Upper lobe of right lung (tissue), 1 donor: ENCODE measurements at regions not wholly inside any gene's neighbourhood (a gene's known extent, or its start where the extent isn't known, plus 50 kb on each side); places are given as distances from the start of the nearest gene placed in this dataset.

Experiments
- ATAC-seq: fragments of 200-7000 bp; cut with Tn5 transposase; one replicate; pipeline ENCODE4 v1.9.1; 2020; ENCODE audit warnings: mild to moderate bottlenecking, moderate library complexity
- DNase-seq: peaks from one replicate; pipeline ENCODE4 v3.0.0-alpha.2; 2020
- H3K27ac ChIP-seq: fragments of 200-600 bp; one replicate; pipeline ENCODE4 v1.8.0; 2022
- H3K27me3 ChIP-seq: fragments of 200-600 bp; one replicate; pipeline ENCODE4 v1.8.0; 2022; ENCODE audit warnings: mild to moderate bottlenecking
- H3K36me3 ChIP-seq: fragments of 200-600 bp; one replicate; pipeline ENCODE4 v1.8.0; 2022
- H3K4me1 ChIP-seq: fragments of 200-600 bp; one replicate; pipeline ENCODE4 v1.8.0; 2022
- H3K4me3 ChIP-seq: fragments of 200-600 bp; one replicate; pipeline ENCODE4 v1.8.0; 2022; ENCODE audit warnings: mild to moderate bottlenecking
- H3K9me3 ChIP-seq: fragments of 200-600 bp; one replicate; pipeline ENCODE4 v1.8.0; 2022
- intact Hi-C: fragments of 100-400 bp; cut with DNase I; formaldehyde crosslinking; loops from one replicate; pipeline ENCODE4 v1.11.0; 2022
- TF ChIP-seq, protein P1 (sequence below): fragments of 200-600 bp; IDR thresholded peaks from one replicate; pipeline ENCODE4 v1.8.0; 2022; ENCODE audit warnings: antibody characterized with exemption
- donor health status: DM: no; HTN: yes; CAD: no; lungs with severe emphysema.

DNA sequence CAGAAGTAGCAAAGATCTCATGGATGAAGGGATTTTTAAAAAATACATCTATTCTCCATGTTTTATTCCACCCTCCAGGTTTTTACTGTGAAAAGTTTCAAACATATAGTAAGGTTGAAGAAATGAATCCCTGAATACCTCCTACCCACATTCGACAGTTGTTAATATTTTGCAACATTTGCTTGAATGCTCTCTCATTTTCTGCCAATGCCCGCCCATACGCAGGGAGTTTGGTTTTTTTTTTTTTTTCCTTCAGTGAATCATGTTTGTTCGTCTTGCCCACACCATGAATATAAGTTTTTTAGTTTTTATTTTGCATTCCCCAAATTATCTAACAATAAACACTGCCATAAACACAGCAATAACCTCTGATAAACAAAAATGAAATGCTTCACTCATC, 82.9 kb downstream of the MAP1LC3B2 start:
- TF ChIP-seq, protein P1, sequence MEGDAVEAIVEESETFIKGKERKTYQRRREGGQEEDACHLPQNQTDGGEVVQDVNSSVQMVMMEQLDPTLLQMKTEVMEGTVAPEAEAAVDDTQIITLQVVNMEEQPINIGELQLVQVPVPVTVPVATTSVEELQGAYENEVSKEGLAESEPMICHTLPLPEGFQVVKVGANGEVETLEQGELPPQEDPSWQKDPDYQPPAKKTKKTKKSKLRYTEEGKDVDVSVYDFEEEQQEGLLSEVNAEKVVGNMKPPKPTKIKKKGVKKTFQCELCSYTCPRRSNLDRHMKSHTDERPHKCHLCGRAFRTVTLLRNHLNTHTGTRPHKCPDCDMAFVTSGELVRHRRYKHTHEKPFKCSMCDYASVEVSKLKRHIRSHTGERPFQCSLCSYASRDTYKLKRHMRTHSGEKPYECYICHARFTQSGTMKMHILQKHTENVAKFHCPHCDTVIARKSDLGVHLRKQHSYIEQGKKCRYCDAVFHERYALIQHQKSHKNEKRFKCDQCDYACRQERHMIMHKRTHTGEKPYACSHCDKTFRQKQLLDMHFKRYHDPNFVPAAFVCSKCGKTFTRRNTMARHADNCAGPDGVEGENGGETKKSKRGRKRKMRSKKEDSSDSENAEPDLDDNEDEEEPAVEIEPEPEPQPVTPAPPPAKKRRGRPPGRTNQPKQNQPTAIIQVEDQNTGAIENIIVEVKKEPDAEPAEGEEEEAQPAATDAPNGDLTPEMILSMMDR: no peak
- intact Hi-C loops: no loop called here
- Histone ChIP-seq H3K4me3 (no peak overlapping the region), H3K36me3 (no peaks in the 10 kb centered on the region), H3K4me1 (no peaks in the 10 kb centered on the region), H3K27me3 (no peaks in the 10 kb centered on the region), H3K9me3 (peaks cover 3% of the 10 kb centered on the region), H3K27ac (no peak overlapping the region)
- ATAC-seq: no peak
- no peak for DNase-seq

DNA sequence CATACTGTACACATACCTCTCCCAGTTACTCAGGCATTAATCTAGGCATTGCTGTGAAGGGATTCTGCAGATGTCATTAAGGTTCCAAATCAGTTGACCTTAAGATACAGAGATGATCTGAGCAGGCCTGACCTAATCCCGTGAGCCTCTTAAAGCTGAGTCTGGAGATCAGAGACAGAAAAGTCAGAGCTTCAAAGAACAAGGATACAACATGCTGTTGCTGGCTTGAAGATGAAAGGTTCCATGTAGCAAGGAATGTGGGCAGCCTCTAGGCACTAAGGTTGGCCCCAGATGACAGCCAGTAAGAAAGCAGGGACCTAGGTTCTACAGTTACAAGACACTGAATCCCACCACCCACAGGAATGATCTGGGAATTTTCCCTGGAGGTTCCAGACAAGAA, 81.1 kb downstream of the MAP1LC3B2 start:
- peaks cover 3% of the 10 kb centered on the region for H3K9me3 ChIP-seq
- H3K36me3 ChIP-seq: no peaks in the 10 kb centered on the region
- TF ChIP-seq, protein P1: no peak
- no peaks in the 10 kb centered on the region for H3K27me3 ChIP-seq
- H3K4me1 ChIP-seq: peaks cover 4% of the 10 kb centered on the region
- ATAC-seq (no peak), DNase-seq (no peak)
- intact Hi-C loops: no loop called here
- no peak overlapping the region for H3K27ac ChIP-seq
- no peak overlapping the region for H3K4me3 ChIP-seq

DNA sequence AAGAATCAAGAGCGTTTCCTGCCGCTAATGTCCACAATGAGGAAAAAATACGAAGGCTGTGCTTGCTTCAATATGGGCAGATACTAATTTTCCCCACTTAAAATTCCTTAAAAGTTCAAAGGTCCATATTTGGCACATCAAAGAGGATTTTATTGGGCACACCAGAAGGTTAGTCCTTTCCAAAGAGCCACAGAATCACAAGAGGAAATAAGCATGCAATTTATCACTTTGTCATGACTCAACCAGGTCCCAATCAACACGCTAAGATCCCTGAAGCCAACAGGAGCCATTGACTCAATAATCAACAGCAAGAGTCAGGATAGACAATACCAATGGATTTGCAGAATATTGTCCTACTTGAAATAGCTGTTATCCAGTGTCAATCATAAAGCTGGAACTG, 80.6 kb downstream of the MAP1LC3B2 start:
- Histone ChIP-seq H3K9me3 (peaks cover 3% of the 10 kb centered on the region), H3K4me3 (no peak overlapping the region), H3K27ac (no peak overlapping the region), H3K36me3 (no peaks in the 10 kb centered on the region), H3K27me3 (no peaks in the 10 kb centered on the region), H3K4me1 (peaks cover 7% of the 10 kb centered on the region)
- intact Hi-C loops: no loop called here
- TF ChIP-seq, protein P1: no peak
- ATAC-seq (no peak), DNase-seq (no peak)

DNA sequence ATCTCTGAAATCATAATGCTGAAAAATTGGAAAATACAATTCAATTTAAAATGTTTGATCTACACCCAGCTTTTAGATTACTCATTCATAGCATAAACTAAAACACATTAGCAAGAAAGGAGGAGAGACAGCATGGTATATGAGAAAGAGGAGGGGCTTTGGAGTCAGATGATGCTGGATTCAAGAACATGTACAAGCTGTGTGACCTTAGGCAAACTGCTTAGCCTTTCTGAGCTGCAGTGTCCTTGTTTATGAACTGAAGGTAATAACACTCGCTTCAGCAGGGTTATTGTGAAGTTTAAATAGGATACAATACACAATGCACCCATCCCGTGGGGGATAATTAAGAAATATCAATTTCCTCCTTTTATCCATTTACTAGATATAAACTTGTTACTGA, 79.2 kb downstream of the MAP1LC3B2 start:
- DNase-seq (no peak), ATAC-seq (no peak)
- Histone ChIP-seq H3K4me3 (no peak overlapping the region), H3K36me3 (no peaks in the 10 kb centered on the region), H3K27ac (no peak overlapping the region), H3K4me1 (peaks cover 7% of the 10 kb centered on the region), H3K27me3 (no peaks in the 10 kb centered on the region), H3K9me3 (no peaks in the 10 kb centered on the region)
- TF ChIP-seq, protein P1: no peak
- intact Hi-C loops: no loop called here

DNA sequence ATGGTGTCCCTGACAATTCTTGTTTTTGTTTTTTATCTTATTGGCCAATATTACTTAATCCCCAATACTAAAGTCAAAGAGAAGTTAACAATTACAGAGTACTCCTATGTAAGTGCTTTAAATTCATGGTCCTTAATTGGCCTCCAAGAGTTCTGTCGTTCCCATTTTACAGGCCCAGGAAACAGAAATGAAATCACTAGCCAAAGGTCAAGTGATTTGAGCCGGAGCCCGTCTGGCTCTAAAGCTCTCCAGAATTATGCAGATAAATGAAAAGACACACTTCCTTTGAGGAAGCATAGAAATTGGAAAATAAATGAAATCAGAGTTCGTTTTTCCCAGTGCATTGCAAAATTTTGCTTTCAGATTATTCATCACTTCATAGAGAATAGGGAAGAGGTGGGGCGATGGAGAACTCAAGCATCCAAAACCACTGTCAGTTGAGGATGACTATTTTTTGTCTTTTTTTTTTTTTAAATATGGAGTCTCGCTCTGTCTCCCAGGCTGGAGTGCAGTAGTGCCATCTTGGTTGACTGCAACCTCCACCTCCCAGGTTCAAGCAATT, 78.5 kb downstream of the MAP1LC3B2 start:
- no peak overlapping the region for H3K27ac ChIP-seq
- intact Hi-C loops: no loop called here
- no peaks in the 10 kb centered on the region for H3K9me3 ChIP-seq
- TF ChIP-seq, protein P1: no peak
- ATAC-seq (no peak), DNase-seq (no peak)
- peaks cover 7% of the 10 kb centered on the region for H3K4me1 ChIP-seq
- no peak overlapping the region for H3K4me3 ChIP-seq
- H3K27me3 ChIP-seq: no peaks in the 10 kb centered on the region
- no peaks in the 10 kb centered on the region for H3K36me3 ChIP-seq
